ENCODE measurements at regions not wholly inside any gene's neighbourhood (a gene's known extent, or its start where the extent isn't known, plus 50 kb on each side); places are given as distances from the start of the nearest gene placed in this dataset.

GRCh38 chr3:181609030-181609767 is 102.5 kb upstream of the SOX2 start:
- TF ChIP-seq, protein P1, sequence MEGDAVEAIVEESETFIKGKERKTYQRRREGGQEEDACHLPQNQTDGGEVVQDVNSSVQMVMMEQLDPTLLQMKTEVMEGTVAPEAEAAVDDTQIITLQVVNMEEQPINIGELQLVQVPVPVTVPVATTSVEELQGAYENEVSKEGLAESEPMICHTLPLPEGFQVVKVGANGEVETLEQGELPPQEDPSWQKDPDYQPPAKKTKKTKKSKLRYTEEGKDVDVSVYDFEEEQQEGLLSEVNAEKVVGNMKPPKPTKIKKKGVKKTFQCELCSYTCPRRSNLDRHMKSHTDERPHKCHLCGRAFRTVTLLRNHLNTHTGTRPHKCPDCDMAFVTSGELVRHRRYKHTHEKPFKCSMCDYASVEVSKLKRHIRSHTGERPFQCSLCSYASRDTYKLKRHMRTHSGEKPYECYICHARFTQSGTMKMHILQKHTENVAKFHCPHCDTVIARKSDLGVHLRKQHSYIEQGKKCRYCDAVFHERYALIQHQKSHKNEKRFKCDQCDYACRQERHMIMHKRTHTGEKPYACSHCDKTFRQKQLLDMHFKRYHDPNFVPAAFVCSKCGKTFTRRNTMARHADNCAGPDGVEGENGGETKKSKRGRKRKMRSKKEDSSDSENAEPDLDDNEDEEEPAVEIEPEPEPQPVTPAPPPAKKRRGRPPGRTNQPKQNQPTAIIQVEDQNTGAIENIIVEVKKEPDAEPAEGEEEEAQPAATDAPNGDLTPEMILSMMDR (IDR thresholded peaks at IDR 0.05) = no peak
- TF ChIP-seq POLR2A (IDR thresholded peaks at IDR 0.05) = no peak

All from heart left ventricle (tissue), 13 donors.